Ramos (cell line): ENCODE measurements at regions not wholly inside any gene's neighbourhood (a gene's known extent, or its start where the extent isn't known, plus 50 kb on each side); places are given as distances from the start of the nearest gene placed in this dataset.

Experiments used
- in situ Hi-C: fragments of 300-500 bp; cut with MboI; formaldehyde crosslinking; loops from one replicate; pipeline ENCODE4 v1.14.3; 2022; ENCODE audit warnings: low sequenced_read_pairs; ENCODE audit not compliant: unreplicated experiment

DNA sequence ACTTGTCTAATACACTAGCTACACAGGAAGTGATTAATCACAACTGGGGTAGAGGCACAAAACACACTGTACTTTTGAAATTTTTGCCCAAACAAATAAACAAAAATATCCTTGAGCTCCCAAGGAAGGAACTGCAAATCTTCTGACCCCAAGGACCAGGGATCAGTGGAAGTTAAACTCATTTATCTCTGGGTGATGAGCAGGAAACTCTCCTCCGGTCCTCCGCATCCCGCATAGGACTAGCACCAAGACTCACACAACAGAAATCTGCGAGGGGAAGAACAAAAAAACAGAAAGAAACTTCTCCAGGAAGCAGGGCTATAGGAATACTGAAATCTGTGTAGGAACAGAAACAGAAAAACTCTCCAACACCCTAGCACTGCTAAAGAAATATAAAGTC, 650.3 kb downstream of the DCDC2C start:
- in situ Hi-C loops = no loop called here

GRCh38 chr2:4354164-4354563, 650.8 kb downstream of the DCDC2C start:
- in situ Hi-C loops = no loop called here

DNA sequence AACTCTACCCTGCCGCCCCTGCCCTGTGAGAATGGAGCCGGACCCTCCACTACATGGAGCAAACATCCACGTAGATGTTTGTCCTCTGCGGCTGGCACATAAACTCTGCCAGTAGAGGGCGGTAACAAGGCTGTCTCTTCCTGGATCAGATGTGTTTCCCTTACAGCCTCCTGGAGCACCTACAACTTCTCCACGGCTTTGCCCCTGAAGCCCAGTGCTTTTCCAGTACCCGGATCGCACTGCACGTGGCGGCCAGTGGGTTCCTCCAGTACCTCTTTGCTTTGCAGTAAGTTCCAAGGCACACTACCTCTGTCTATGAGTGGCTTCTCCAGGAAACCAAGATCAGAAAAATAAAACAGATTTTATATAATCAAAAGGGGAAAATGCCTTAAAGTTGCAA, 651.3 kb downstream of the DCDC2C start:
- in situ Hi-C loops = no loop called here

- in situ Hi-C loops = no loop called here
Observed at GRCh38 chr2:4356109-4356508, 652.7 kb downstream of the DCDC2C start.

DNA sequence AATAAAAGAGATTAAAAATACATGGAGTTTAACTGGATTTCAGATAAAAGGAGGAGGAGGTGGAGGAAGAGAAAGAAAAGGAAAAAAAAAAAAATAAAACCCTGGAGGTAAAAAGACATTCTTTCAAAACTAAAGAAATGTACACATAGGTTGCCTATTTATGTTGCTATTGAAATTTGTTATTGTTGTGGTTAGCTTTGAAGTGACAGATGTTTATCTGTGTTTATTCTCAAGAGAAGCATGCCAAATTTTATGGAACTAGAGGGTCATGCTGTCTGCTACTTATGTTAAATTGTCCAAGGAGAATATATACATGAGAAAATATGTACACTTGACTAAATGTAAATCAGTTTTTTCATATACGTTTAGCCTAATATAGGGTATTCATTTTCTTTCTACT, 653.2 kb downstream of the DCDC2C start:
- in situ Hi-C loops = no loop called here

GRCh38 chr2:4357121-4357520, 653.7 kb downstream of the DCDC2C start:
- in situ Hi-C loops = no loop called here

GRCh38 chr2:4358837-4359236, 655.5 kb downstream of the DCDC2C start:
- in situ Hi-C loops = no loop called here

- in situ Hi-C loops = no loop called here
Observed at GRCh38 chr2:4368907-4369306, 665.5 kb downstream of the DCDC2C start.

DNA sequence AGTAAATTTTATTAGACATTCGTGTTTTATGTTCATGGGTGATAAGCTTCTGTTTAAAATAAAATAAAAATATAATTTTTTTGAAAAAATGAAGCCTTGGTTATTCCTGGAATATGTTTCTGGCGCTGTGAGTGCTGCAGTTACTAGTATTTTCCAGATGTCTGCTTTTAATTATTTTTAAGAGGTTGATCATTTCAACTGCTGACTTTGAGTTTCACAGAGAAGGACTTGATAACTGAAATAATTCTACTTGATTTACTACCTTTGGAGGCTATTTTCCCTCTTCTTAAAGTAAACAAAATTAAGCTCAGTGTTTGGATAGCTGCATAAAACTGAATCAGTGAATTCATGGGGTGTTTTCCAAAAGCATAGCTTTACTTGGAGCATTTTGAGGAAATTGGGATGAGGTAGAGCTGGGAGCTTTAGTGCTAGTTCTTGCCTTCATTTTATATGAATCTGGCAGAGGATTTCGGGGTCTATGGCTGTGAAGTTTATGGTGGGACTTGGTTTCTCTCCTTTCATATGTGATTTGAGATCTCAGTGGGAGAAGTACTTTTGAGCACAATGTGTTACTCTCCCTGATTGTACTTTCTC, 666.5 kb downstream of the DCDC2C start:
- in situ Hi-C loops = no loop called here

- in situ Hi-C loops = no loop called here
Observed at GRCh38 chr2:4370422-4371090, 667.2 kb downstream of the DCDC2C start.

DNA sequence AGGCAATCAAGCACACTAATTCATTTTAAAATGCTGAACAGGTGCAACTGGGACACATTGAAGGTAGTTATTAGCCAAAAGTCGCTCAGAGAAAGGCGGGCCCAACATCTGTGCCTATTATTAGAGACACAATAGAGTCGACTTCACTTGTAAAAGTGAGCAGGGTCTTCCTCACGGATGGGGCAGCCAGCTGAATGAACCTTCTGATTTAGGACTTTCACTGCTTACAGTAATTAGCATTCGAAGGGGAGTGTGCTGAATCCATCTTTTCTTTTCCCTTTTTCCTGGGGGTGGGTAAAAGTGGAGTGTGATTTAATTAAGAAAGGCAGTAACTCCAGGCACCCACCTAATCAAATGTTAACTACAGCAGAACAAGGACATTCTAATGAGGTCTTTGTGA, 677.7 kb downstream of the DCDC2C start:
- in situ Hi-C loops = no loop called here

DNA sequence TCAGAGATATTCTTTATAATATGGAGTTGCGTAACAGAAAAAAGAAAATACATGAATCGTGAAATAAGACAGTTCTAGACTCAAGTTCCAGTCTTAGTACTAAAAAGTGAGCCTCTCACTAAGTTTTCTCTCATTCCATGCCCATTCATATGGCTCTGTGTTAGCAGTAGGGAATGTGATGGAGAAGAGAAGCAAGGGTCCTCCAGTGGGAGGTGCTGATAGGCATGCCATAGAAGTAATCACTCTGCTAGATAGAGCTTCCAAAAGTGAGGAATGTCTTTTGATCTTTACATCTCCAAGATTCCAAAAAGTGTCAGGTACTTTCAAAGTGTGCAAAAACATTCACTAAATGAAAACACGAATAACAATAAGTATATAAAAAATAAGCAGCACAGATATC, 678.4 kb downstream of the DCDC2C start:
- in situ Hi-C loops = no loop called here

DNA sequence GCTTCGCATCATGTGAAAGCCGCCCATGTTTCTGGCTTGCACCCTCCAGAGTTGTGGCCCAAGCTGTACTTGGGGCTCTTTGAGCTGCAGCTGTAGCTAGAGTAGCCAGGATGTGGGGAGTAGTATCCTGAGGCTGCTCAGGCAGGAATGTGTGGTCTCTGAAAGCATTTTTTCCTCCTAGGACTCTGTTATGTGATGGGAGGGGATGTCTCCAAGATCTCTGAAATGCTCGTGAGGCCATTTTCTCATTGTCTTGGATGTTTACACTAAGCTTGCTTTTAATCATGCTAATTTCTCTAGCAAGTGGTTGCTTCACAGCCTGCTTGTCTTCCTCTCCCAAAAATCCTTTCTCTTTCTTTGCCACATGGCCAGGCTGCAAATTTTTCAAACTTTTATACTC, 687.6 kb downstream of the DCDC2C start:
- in situ Hi-C loops = no loop called here

DNA sequence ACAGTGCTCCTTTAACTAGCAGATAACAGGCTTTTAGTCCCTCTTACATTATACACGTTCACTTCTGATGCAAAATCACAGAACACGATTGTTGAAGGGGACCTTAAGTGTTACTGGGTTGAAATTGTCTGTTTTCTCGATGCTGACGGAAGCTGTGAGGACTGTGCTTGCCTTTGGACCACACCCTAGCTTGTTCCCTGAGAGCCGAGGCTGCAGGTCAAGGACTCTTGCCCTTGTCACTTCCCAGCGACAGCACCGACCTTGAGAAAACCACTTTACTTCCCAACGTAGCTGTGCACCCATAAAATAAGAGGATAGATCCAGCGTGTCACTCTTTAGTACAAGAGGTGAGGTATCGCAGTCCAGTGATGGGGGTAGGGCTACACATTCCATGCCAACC, 701.0 kb downstream of the DCDC2C start:
- in situ Hi-C loops = no loop called here

GRCh38 chr2:4408321-4408720, 704.9 kb downstream of the DCDC2C start:
- in situ Hi-C loops = no loop called here

DNA sequence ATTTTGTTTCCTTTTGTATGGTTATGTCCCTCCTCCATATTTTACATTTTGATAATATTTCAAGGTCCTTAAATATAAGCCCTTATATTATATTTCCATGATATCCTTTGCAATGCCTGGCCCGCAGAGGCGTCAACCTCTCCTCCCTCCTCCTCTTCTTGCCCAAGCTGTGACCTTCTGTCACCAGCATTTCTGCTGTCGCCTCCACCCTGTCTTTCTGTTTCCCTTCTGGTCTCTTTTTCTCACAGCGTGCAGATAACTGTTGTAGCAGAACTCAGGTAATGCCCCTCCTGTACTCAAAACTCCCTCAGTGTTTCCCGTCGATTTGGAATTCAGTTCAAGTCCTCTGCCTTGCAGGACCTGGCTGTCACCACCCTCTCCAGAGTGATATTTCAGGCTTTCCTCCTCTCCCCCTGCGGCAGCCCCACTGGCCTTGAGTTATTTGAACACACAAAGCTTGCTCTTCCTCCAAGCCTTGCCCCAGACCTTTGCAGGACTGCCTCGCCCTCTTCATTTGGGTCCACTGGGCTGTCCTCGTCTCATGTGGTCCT, 709.3 kb downstream of the DCDC2C start:
- in situ Hi-C loops = no loop called here

- in situ Hi-C loops = no loop called here
Observed at GRCh38 chr2:4415171-4415570, 711.8 kb downstream of the DCDC2C start.

- in situ Hi-C loops = no loop called here
Observed at GRCh38 chr2:4415810-4416413, 712.5 kb downstream of the DCDC2C start.

- in situ Hi-C loops = no loop called here
Observed at GRCh38 chr2:4416431-4416830, 713.1 kb downstream of the DCDC2C start.

GRCh38 chr2:4417771-4418170, 714.4 kb downstream of the DCDC2C start:
- in situ Hi-C loops = no loop called here

DNA sequence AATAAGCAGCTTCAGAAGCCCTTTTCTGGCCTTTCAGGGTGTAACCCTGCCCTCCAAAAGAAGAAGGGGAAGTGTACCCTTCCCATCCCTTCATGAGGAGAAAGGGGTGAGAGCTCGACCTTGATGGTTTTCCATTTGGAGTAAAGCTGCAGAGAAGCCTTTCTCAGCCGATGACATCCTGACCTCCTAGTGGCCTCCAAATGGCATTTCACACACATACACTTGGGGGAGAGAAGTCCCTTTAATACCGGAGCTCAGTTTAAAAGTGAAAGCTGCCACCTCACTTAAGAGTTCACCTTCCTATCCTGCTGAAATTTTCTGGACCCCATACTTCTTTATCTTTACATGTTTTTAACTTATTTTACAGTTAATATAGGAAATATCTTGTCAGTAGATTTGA, 716.7 kb downstream of the DCDC2C start:
- in situ Hi-C loops = no loop called here

GRCh38 chr2:4424153-4424552, 720.8 kb downstream of the DCDC2C start:
- in situ Hi-C loops = no loop called here
